ENCODE measurements at regions not wholly inside any gene's neighbourhood (a gene's known extent, or its start where the extent isn't known, plus 50 kb on each side); places are given as distances from the start of the nearest gene placed in this dataset.

GRCh38 chr16:82452004-82452756 is 174.6 kb upstream of the CDH13 start:
- no peaks in the 10 kb centered on the region for H3K9me1 ChIP-seq (replicated peaks; ENCODE audit: control insufficient read depth, extremely low read depth, insufficient read depth, low read length)
- peaks cover 0 to 5% of the 10 kb centered on the region in 2 experiments for H3K27me3 ChIP-seq (ENCODE audit: control insufficient read depth in 2 of 2, insufficient read depth in 2 of 2, low read length in 2 of 2)
- CTCF ChIA-PET = interaction anchor here (1.0 kb wide), 3 partner anchors 10 to 20 kb away, joined by 3 read pairs; no protein-coding TSS in a partner anchor
- H3K4me1 ChIP-seq (ENCODE audit: control insufficient read depth, extremely low read depth, insufficient read depth, low read length) = no peaks in the 10 kb centered on the region
- TF ChIP-seq, protein P1, sequence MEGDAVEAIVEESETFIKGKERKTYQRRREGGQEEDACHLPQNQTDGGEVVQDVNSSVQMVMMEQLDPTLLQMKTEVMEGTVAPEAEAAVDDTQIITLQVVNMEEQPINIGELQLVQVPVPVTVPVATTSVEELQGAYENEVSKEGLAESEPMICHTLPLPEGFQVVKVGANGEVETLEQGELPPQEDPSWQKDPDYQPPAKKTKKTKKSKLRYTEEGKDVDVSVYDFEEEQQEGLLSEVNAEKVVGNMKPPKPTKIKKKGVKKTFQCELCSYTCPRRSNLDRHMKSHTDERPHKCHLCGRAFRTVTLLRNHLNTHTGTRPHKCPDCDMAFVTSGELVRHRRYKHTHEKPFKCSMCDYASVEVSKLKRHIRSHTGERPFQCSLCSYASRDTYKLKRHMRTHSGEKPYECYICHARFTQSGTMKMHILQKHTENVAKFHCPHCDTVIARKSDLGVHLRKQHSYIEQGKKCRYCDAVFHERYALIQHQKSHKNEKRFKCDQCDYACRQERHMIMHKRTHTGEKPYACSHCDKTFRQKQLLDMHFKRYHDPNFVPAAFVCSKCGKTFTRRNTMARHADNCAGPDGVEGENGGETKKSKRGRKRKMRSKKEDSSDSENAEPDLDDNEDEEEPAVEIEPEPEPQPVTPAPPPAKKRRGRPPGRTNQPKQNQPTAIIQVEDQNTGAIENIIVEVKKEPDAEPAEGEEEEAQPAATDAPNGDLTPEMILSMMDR (IDR thresholded peaks at IDR 0.05; ENCODE audit: extremely low read depth in 1 of 2, insufficient read depth in 1 of 2, low read depth in 1 of 2, low read length in 2 of 2) = no peak
- TF ChIP-seq EZH2 (IDR thresholded peaks at IDR 0.05; ENCODE audit: borderline replicate concordance, low read depth, low read length, severe bottlenecking) (no peak), MYC (IDR thresholded peaks at IDR 0.05; ENCODE audit: low read depth, low read length) (no peak), FOS (IDR thresholded peaks at IDR 0.05; ENCODE audit: borderline replicate concordance, insufficient read depth, low read length) (no peak), JUN (IDR thresholded peaks at IDR 0.05; ENCODE audit: borderline replicate concordance, insufficient read depth, insufficient read length, low read depth) (no peak), MAX (IDR thresholded peaks at IDR 0.05; ENCODE audit: insufficient read depth, insufficient read length) (no peak), POLR2A (IDR thresholded peaks at IDR 0.05; ENCODE audit: low read depth, low read length) (no peak), GATA2 (IDR thresholded peaks at IDR 0.05; ENCODE audit: insufficient read depth, insufficient read length, low read depth, low read length) (no peak), POLR2AphosphoS5 (IDR thresholded peaks at IDR 0.05; ENCODE audit: insufficient read depth, low read depth, low read length) (no peak)
- no peaks in the 10 kb centered on the region for H4K20me1 ChIP-seq (replicated peaks; ENCODE audit: control insufficient read depth, extremely low read depth, insufficient read depth, low read length)
- DNase-seq (ENCODE audit: low read depth, low spot score) = no peak
- H3K9ac ChIP-seq (replicated peaks; ENCODE audit: extremely low read depth, insufficient read depth, low read length) = no peak overlapping the region
- no peak overlapping the region for H3K27ac ChIP-seq (ENCODE audit: insufficient read depth, low read depth, low read length)
- intact Hi-C loops (cut with micrococcal nuclease) = loop anchor here (10.0 kb wide), 1 partner anchor 507 kb away; no protein-coding TSS in a partner anchor
- FAIRE-seq = no peak
- no peak overlapping the region for H3K4me3 ChIP-seq (replicated peaks in 1 of 3; ENCODE audit: insufficient read depth in 1 of 3, low read depth in 1 of 3, low read length in 3 of 3)
- H3K9me3 ChIP-seq (replicated peaks; ENCODE audit: control insufficient read depth, insufficient read depth, low read length) = no peaks in the 10 kb centered on the region
- H2AFZ ChIP-seq (ENCODE audit: low read depth, low read length) = no peak overlapping the region
- H3K79me2 ChIP-seq (ENCODE audit: control insufficient read depth, insufficient read depth, low read length) = no peaks in the 10 kb centered on the region
- no peaks in the 10 kb centered on the region for H3K36me3 ChIP-seq (ENCODE audit: control insufficient read depth in 2 of 2, extremely low read depth in 1 of 2, insufficient read depth in 2 of 2, low read length in 2 of 2)
- POLR2A ChIA-PET = no interaction called here
- BruUV-seq (replicated peaks) = no TSS peak
- no peak overlapping the region for H3K4me2 ChIP-seq (ENCODE audit: insufficient read depth, low read length)
- dilution Hi-C loops (cut with MboI; ENCODE audit: extremely low pct_ligation_motif_present, low sequenced_read_pairs) = no loop called here

Data from endothelial cell of umbilical vein (primary cell).